H9 (cell line): ENCODE measurements at regions not wholly inside any gene's neighbourhood (a gene's known extent, or its start where the extent isn't known, plus 50 kb on each side); places are given as distances from the start of the nearest gene placed in this dataset.

Experiments used
- DNase-seq: peaks from one replicate; pipeline ENCODE4 v3.0.0-alpha.2; 2017
- H2AFZ ChIP-seq: one replicate; pipeline ENCODE4 v1.6.1; 2013; ENCODE audit warnings: mild to moderate bottlenecking, low read length, control low read depth, moderate library complexity
- H2AK5ac ChIP-seq: 2 replicates; pipeline ENCODE4 v1.6.1; 2013; ENCODE audit warnings: low read length, control low read depth, mixed read lengths; ENCODE audit not compliant: insufficient read length
- H2BK120ac ChIP-seq: one replicate; pipeline ENCODE4 v1.6.1; 2013; ENCODE audit warnings: low read depth, mild to moderate bottlenecking, low read length, control low read depth, inconsistent platforms; ENCODE audit not compliant: poor library complexity, severe bottlenecking
- H2BK12ac ChIP-seq: 2 replicates; pipeline ENCODE4 v1.6.1; 2013; ENCODE audit warnings: low read length, control low read depth, mixed read lengths, low read depth; ENCODE audit not compliant: insufficient read length
- H2BK15ac ChIP-seq: 2 replicates; pipeline ENCODE4 v1.6.1; 2013; ENCODE audit warnings: low read depth, low read length, control low read depth
- H2BK20ac ChIP-seq: one replicate; pipeline ENCODE4 v1.6.1; 2013; ENCODE audit warnings: low read depth, mild to moderate bottlenecking, low read length, control low read depth, inconsistent platforms; ENCODE audit not compliant: poor library complexity, severe bottlenecking
- H2BK5ac ChIP-seq: 2 replicates; pipeline ENCODE4 v1.6.1; 2013; ENCODE audit warnings: low read length, control low read depth, mixed read lengths; ENCODE audit not compliant: insufficient read length
- H3K14ac ChIP-seq: 2 replicates; pipeline ENCODE4 v1.6.1; 2013; ENCODE audit warnings: low read length, control low read depth; ENCODE audit not compliant: insufficient read depth
- H3K18ac ChIP-seq: 2 replicates; pipeline ENCODE4 v1.6.1; 2013; ENCODE audit warnings: low read depth, mild to moderate bottlenecking, mixed read lengths, low read length, control low read depth; ENCODE audit not compliant: insufficient read length
- H3K23ac ChIP-seq: 2 replicates; pipeline ENCODE4 v1.6.1; 2013; ENCODE audit warnings: low read length, control low read depth, mixed read lengths, low read depth; ENCODE audit not compliant: insufficient read length
- H3K23me2 ChIP-seq: 2 replicates; pipeline ENCODE4 v1.6.1; 2013; ENCODE audit warnings: low read depth, mild to moderate bottlenecking, mixed read lengths, low read length, control low read depth; ENCODE audit not compliant: insufficient read length, poor library complexity, severe bottlenecking
- H3K27ac ChIP-seq: 2 replicates; pipeline ENCODE4 v1.5.1; 2013; ENCODE audit warnings: low read length, control low read depth, mixed read lengths, low read depth; ENCODE audit not compliant: insufficient read length
- H3K27me3 ChIP-seq: 2 replicates; pipeline ENCODE4 v1.6.1; 2013; ENCODE audit warnings: low read length, control low read depth, inconsistent platforms; ENCODE audit not compliant: insufficient read depth
- H3K4ac ChIP-seq: 2 replicates; pipeline ENCODE4 v1.6.1; 2013; ENCODE audit warnings: low read depth, mild to moderate bottlenecking, control low read depth, inconsistent platforms, low read length, moderate library complexity
- H3K4me1 ChIP-seq: 2 replicates; pipeline ENCODE4 v1.6.1; 2013; ENCODE audit warnings: low read length, control low read depth, inconsistent platforms; ENCODE audit not compliant: insufficient read depth
- H3K4me2 ChIP-seq: 2 replicates; pipeline ENCODE4 v1.6.1; 2013; ENCODE audit warnings: low read length, control low read depth, mixed read lengths; ENCODE audit not compliant: insufficient read length, insufficient read depth
- H3K56ac ChIP-seq: 2 replicates; pipeline ENCODE4 v1.6.1; 2013; ENCODE audit warnings: low read depth, mild to moderate bottlenecking, mixed read lengths, low read length, control low read depth; ENCODE audit not compliant: insufficient read length
- H3K79me1 ChIP-seq: 2 replicates; pipeline ENCODE4 v1.6.1; 2013; ENCODE audit warnings: low read depth, mild to moderate bottlenecking, moderate library complexity, low read length, control low read depth, inconsistent platforms; ENCODE audit not compliant: insufficient read depth, poor library complexity, severe bottlenecking
- H3K79me2 ChIP-seq: 2 replicates; pipeline ENCODE4 v1.6.1; 2013; ENCODE audit warnings: low read length, control low read depth, inconsistent platforms; ENCODE audit not compliant: insufficient read depth
- H3K9ac ChIP-seq: 2 replicates; pipeline ENCODE4 v1.6.1; 2013; ENCODE audit warnings: low read length, control low read depth, mixed read lengths; ENCODE audit not compliant: insufficient read length; ENCODE audit errors: extremely low read depth
- H3K9me3 ChIP-seq: one replicate; pipeline ENCODE4 v1.6.1; 2013; ENCODE audit warnings: low read depth, low read length, inconsistent platforms; ENCODE audit not compliant: control insufficient read depth
- H3T11ph ChIP-seq: one replicate; pipeline ENCODE4 v1.6.1; 2013; ENCODE audit warnings: mild to moderate bottlenecking, low read length, control low read depth, inconsistent platforms
- H4K20me1 ChIP-seq: one replicate; pipeline ENCODE4 v1.6.1; 2013; ENCODE audit not compliant: control insufficient read depth, insufficient read length, insufficient read depth
- H4K5ac ChIP-seq: 2 replicates; pipeline ENCODE4 v1.6.1; 2013; ENCODE audit warnings: low read depth, mild to moderate bottlenecking, mixed read lengths, low read length, control low read depth; ENCODE audit not compliant: insufficient read length
- H4K8ac ChIP-seq: replicated peaks from 2 replicates; pipeline ENCODE4 v1.6.1; 2013; ENCODE audit warnings: low read length, control low read depth, mixed read lengths, low read depth; ENCODE audit not compliant: insufficient read length
- H4K91ac ChIP-seq: 2 replicates; pipeline ENCODE4 v1.6.1; 2013; ENCODE audit warnings: low read depth, mild to moderate bottlenecking, moderate library complexity, mixed read lengths, low read length, control low read depth; ENCODE audit not compliant: insufficient read length
- H3K27ac Mint-ChIP-seq, 3 experiments: 2 replicates in 2 of 3; 3 replicates in 1 of 3; pipeline ENCODE4 v1.8.0; 2020 to 2021; ENCODE audit warnings: mixed read lengths in 3 of 3, mild to moderate bottlenecking in 1 of 3, moderate library complexity in 1 of 3
- H3K27me3 Mint-ChIP-seq: 2 replicates; pipeline ENCODE4 v1.8.0; 2021; ENCODE audit warnings: low read depth, mild to moderate bottlenecking, moderate library complexity, mixed read lengths
- H3K36me3 Mint-ChIP-seq, 3 experiments: 2 replicates in 2 of 3; 3 replicates in 1 of 3; pipeline ENCODE4 v1.8.0; 2020 to 2021; ENCODE audit warnings: low read depth in 3 of 3, mixed read lengths in 3 of 3; ENCODE audit not compliant: insufficient read depth in 1 of 3
- H3K4me1 Mint-ChIP-seq, 2 experiments: 2 replicates each; pipeline ENCODE4 v1.8.0; 2020; ENCODE audit warnings: mixed read lengths in 2 of 2
- H3K4me3 Mint-ChIP-seq, 2 experiments: 2 replicates in 1 of 2; 3 replicates in 1 of 2; pipeline ENCODE4 v1.8.0; 2020 to 2021; ENCODE audit warnings: mild to moderate bottlenecking in 2 of 2, mixed read lengths in 2 of 2, moderate library complexity in 1 of 2
- H3K9me3 Mint-ChIP-seq, 2 experiments: 2 replicates in 1 of 2; 3 replicates in 1 of 2; pipeline ENCODE4 v1.8.0; 2020; ENCODE audit warnings: mild to moderate bottlenecking in 2 of 2, mixed read lengths in 2 of 2, moderate library complexity in 1 of 2
- WGBS: extraction: QIAGEN DNeasy Blood & Tissue Kit; methylation state at CpG from one replicate; pipeline ENCODE4 v1.1.7; 2013; ENCODE audit warnings: missing lambda C conversion rate, low lambda C conversion rate, mixed read lengths; ENCODE audit not compliant: insufficient read length; ENCODE audit errors: extremely low coverage; 5-methylcytosine and 5-hydroxymethylcytosine counted together
- TF ChIP-seq, protein P1 (sequence below): fragments of 200-600 bp; sonication (generic); conservative IDR thresholded peaks from 3 replicates; pipeline ENCODE4 v1.8.0; 2021; ENCODE audit warnings: antibody characterized with exemption, mild to moderate bottlenecking

DNA sequence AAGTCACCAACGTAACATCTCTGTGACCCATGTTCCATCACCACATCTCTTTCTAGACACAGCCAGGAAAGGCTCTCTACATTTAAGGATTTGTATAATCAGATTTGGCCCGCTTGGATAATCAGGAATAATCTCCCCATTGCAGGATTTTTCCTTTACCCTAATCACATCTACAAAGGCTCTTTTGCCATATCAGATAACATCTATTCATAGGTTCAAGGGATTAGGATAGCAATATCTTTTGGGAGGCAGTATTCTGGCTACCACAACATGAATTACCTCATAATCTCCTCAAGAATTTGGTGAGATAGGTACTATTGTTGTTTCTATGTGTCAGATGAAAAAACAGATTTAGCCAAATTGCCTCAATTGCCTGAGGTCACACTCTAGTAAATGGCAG lies 142.8 kb upstream of the UBASH3B start:
- no peak overlapping the region for H2BK20ac ChIP-seq
- Mint-ChIP-seq H3K36me3 (no peaks in the 10 kb centered on the region), H3K4me1 (no peaks in the 10 kb centered on the region), H3K4me3 (no peak overlapping the region), H3K9me3 (no peaks in the 10 kb centered on the region), H3K27ac (no peak overlapping the region), H3K27me3 (no peaks in the 10 kb centered on the region)
- no peak overlapping the region for H2BK120ac ChIP-seq
- H4K91ac ChIP-seq = no peak overlapping the region
- H3K79me1 ChIP-seq = no peaks in the 10 kb centered on the region
- no peak overlapping the region for H4K8ac ChIP-seq
- no peak overlapping the region for H3K9ac ChIP-seq
- no peak overlapping the region for H3K4ac ChIP-seq
- H3K18ac ChIP-seq = no peak overlapping the region
- no peaks in the 10 kb centered on the region for H3K9me3 ChIP-seq
- no peak overlapping the region for H3K4me2 ChIP-seq
- no peak overlapping the region for H3K14ac ChIP-seq
- H3K27me3 ChIP-seq = no peaks in the 10 kb centered on the region
- no peak overlapping the region for H2BK15ac ChIP-seq
- no peak for DNase-seq
- no peaks in the 10 kb centered on the region for H3K79me2 ChIP-seq
- H3K23me2 ChIP-seq = no peaks in the 10 kb centered on the region
- H4K20me1 ChIP-seq = no peaks in the 10 kb centered on the region
- no peak overlapping the region for H3T11ph ChIP-seq
- no peak overlapping the region for H2AK5ac ChIP-seq
- no peak overlapping the region for H2BK5ac ChIP-seq
- H4K5ac ChIP-seq = no peak overlapping the region
- TF ChIP-seq, protein P1, sequence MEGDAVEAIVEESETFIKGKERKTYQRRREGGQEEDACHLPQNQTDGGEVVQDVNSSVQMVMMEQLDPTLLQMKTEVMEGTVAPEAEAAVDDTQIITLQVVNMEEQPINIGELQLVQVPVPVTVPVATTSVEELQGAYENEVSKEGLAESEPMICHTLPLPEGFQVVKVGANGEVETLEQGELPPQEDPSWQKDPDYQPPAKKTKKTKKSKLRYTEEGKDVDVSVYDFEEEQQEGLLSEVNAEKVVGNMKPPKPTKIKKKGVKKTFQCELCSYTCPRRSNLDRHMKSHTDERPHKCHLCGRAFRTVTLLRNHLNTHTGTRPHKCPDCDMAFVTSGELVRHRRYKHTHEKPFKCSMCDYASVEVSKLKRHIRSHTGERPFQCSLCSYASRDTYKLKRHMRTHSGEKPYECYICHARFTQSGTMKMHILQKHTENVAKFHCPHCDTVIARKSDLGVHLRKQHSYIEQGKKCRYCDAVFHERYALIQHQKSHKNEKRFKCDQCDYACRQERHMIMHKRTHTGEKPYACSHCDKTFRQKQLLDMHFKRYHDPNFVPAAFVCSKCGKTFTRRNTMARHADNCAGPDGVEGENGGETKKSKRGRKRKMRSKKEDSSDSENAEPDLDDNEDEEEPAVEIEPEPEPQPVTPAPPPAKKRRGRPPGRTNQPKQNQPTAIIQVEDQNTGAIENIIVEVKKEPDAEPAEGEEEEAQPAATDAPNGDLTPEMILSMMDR = no peak
- H3K4me1 ChIP-seq = no peaks in the 10 kb centered on the region
- WGBS = no CpG with 5 or more reads among the region's 2 CpGs
- H3K27ac ChIP-seq = no peak overlapping the region
- H2BK12ac ChIP-seq = no peak overlapping the region
- H2AFZ ChIP-seq = no peak overlapping the region
- no peak overlapping the region for H3K56ac ChIP-seq
- no peak overlapping the region for H3K23ac ChIP-seq
